GM23248 (cell line): ENCODE measurements at regions not wholly inside any gene's neighbourhood (a gene's known extent, or its start where the extent isn't known, plus 50 kb on each side); places are given as distances from the start of the nearest gene placed in this dataset.

Experiments
- EZH2 ChIP-seq: fragments of 200-600 bp; sonication (generic); IDR thresholded peaks from 2 replicates; pipeline ENCODE4 v1.6.1; 2018; ENCODE audit warnings: antibody characterized with exemption, mild to moderate bottlenecking; ENCODE audit not compliant: insufficient read depth, poor library complexity, severe bottlenecking
- EZH2phosphoT487 ChIP-seq: fragments of 200-600 bp; sonication (generic); IDR thresholded peaks from 2 replicates; pipeline ENCODE4 v1.6.1; 2018; ENCODE audit warnings: antibody characterized with exemption, moderate library complexity, mild to moderate bottlenecking, low read depth; ENCODE audit not compliant: insufficient read depth

- no peak for TF ChIP-seq EZH2
- no peak for TF ChIP-seq EZH2phosphoT487
These were observed 223.0 kb upstream of the ZIC3 start for GRCh38 chrX:137342969-137343368.
